CD4-positive, CD25-positive, alpha-beta regulatory T cell (primary cell): ENCODE measurements at regions not wholly inside any gene's neighbourhood (a gene's known extent, or its start where the extent isn't known, plus 50 kb on each side); places are given as distances from the start of the nearest gene placed in this dataset.

ENCODE experiments used
- ATAC-seq, 2 donors: fragments of 150-1000 bp; cut with Tn5 transposase; one replicate each; pipeline ENCODE4 v1.10.0; 2021; ENCODE audit warnings: low read depth in 2 of 2, moderate number of reproducible peaks in 2 of 2, moderate library complexity in 1 of 2
- DNase-seq, 3 donors: peaks; one replicate each; pipeline versions ENCODE4 v3.0.0 to v3.0.0-alpha.2; 2012 to 2022; ENCODE audit warnings: mixed read lengths in 1 of 3
- H3K27ac ChIP-seq: one replicate; pipeline ENCODE4 v1.7.0; 2013; ENCODE audit warnings: mild to moderate bottlenecking, low read length; ENCODE audit not compliant: insufficient read depth, poor library complexity, severe bottlenecking
- H3K27me3 ChIP-seq: one replicate; pipeline ENCODE4 v1.7.0; 2013; ENCODE audit warnings: low read length; ENCODE audit not compliant: control insufficient read depth, insufficient read depth
- H3K36me3 ChIP-seq: one replicate; pipeline ENCODE4 v1.7.0; 2013; ENCODE audit warnings: mild to moderate bottlenecking, low read length, moderate library complexity; ENCODE audit not compliant: control insufficient read depth, insufficient read depth
- H3K4me1 ChIP-seq: 2 replicates; pipeline ENCODE4 v1.7.0; 2013; ENCODE audit warnings: mild to moderate bottlenecking, low read length; ENCODE audit not compliant: insufficient read depth, control insufficient read depth, poor library complexity, severe bottlenecking
- H3K4me3 ChIP-seq: one replicate; pipeline ENCODE4 v1.7.0; 2013; ENCODE audit warnings: low read depth, mild to moderate bottlenecking, low read length, moderate library complexity
- H3K9me3 ChIP-seq, 2 experiments: 1 replicate in 1 of 2; 2 replicates in 1 of 2; pipeline ENCODE4 v1.7.0; 2013; ENCODE audit warnings: low read length in 2 of 2, mild to moderate bottlenecking in 1 of 2, moderate library complexity in 1 of 2; ENCODE audit not compliant: control insufficient read depth in 2 of 2
- H3K27ac Mint-ChIP-seq, 3 donors: one replicate each; pipeline ENCODE4 v1.8.0; 2020 to 2022; ENCODE audit warnings: mild to moderate bottlenecking in 3 of 3, mixed read lengths in 3 of 3, moderate library complexity in 2 of 3
- H3K27me3 Mint-ChIP-seq: one replicate; pipeline ENCODE4 v1.8.0; 2022; ENCODE audit warnings: mild to moderate bottlenecking, mixed read lengths
- H3K36me3 Mint-ChIP-seq: one replicate; pipeline ENCODE4 v1.8.0; 2020; ENCODE audit warnings: mixed read lengths
- H3K4me1 Mint-ChIP-seq, 4 donors: one replicate each; pipeline ENCODE4 v1.8.0; 2020 to 2022; ENCODE audit warnings: mixed read lengths in 4 of 4, mild to moderate bottlenecking in 1 of 4
- H3K4me3 Mint-ChIP-seq, 4 donors: one replicate each; pipeline ENCODE4 v1.8.0; 2020 to 2022; ENCODE audit warnings: mild to moderate bottlenecking in 4 of 4, mixed read lengths in 4 of 4, moderate library complexity in 3 of 4
- H3K9me3 Mint-ChIP-seq, 7 donors: one replicate each; pipeline ENCODE4 v1.8.0; 2020 to 2022; ENCODE audit warnings: mixed read lengths in 7 of 7, mild to moderate bottlenecking in 3 of 7, moderate library complexity in 2 of 7

DNA sequence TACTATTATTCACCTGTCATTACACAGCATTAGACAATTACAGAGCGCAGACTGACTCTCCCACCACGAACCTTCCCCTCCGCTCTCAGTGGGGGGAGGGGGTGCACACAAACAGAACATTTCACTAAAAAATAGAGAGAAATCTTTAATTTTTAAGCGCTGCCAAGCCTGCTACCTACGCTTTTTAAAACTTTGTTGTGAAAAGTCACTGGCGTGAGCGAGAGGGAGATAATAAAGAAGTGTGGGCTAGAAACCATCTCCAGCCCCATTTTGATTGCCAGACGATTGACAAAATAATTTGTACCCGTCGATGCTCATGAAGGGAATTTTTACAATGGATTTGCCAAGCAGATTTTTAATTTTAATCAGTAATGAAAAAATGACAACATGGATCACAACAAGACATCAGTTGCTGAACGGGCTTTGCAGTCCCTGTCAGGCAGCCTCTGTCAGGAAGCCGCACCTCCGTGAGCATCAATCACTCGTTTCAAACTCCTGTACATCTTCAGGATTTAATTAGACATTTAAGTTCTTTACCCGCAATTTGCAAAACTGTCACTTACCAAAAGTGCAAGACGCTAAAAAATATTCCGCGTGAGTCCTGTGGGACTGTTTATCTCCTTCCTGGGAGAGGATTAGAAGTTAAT is 209.1 kb downstream of the BCL11B start:
- H3K4me3 Mint-ChIP-seq, result no peak overlapping the region

DNA sequence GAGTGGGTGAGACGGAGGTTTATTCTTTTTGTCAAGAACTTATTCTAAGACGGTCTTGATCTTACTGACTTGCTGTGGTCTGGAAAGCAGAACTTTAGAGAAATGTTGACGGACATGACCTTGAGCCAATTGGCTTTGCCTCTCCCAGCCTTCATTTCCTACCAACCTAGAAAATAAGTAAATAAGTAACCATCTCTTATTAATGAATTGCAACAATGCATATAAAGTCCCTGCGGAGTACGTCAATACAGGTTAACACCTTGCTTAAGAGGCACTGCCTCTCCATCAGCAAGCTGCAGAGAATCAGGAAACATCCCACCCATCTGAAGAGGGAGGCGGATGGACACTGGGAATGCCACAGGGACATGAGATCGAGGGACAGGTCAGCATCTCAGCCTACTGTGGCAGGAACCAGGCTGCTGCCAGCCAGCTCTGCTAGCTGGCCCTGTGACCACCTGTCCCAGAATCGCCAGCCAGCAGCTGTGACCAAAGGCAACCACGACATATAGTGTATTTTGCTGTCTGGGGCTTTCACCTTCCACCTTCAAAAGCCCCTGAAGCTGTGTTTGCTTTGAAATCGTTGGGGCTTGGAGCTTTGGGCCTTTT is 208.3 kb downstream of the BCL11B start:
- DNase-seq (no peak), ATAC-seq (no peak)
- H3K36me3 ChIP-seq, result no peaks in the 10 kb centered on the region
- peak overlapping the region in 2 of 3 donors; percentile 20 to 53 for H3K27ac Mint-ChIP-seq
- H3K4me1 ChIP-seq, result no peaks in the 10 kb centered on the region
- H3K9me3 Mint-ChIP-seq, result peaks cover 0 to 2% (median 0%) of the 10 kb centered on the region in 7 donors
- H3K4me1 Mint-ChIP-seq, result no peaks in the 10 kb centered on the region
- H3K27me3 Mint-ChIP-seq, result no peaks in the 10 kb centered on the region
- H3K27me3 ChIP-seq, result no peaks in the 10 kb centered on the region
- H3K4me3 ChIP-seq, result no peak overlapping the region
- H3K9me3 ChIP-seq, result no peaks in the 10 kb centered on the region
- H3K4me3 Mint-ChIP-seq, result no peak overlapping the region
- no peak overlapping the region for H3K27ac ChIP-seq
- H3K36me3 Mint-ChIP-seq, result no peaks in the 10 kb centered on the region

More for the DNA sequence above, 209.1 kb downstream of the BCL11B start:
- Histone ChIP-seq H3K36me3 (no peaks in the 10 kb centered on the region), H3K9me3 (no peaks in the 10 kb centered on the region), H3K27ac (no peak overlapping the region), H3K4me3 (no peak overlapping the region), H3K4me1 (no peaks in the 10 kb centered on the region), H3K27me3 (no peaks in the 10 kb centered on the region)
- DNase-seq, result no peak
- Mint-ChIP-seq H3K27ac (no peak overlapping the region), H3K4me1 (no peaks in the 10 kb centered on the region), H3K9me3 (peaks cover 0 to 2% (median 0%) of the 10 kb centered on the region in 7 donors), H3K27me3 (no peaks in the 10 kb centered on the region), H3K36me3 (no peaks in the 10 kb centered on the region)
- ATAC-seq, result no peak

DNA sequence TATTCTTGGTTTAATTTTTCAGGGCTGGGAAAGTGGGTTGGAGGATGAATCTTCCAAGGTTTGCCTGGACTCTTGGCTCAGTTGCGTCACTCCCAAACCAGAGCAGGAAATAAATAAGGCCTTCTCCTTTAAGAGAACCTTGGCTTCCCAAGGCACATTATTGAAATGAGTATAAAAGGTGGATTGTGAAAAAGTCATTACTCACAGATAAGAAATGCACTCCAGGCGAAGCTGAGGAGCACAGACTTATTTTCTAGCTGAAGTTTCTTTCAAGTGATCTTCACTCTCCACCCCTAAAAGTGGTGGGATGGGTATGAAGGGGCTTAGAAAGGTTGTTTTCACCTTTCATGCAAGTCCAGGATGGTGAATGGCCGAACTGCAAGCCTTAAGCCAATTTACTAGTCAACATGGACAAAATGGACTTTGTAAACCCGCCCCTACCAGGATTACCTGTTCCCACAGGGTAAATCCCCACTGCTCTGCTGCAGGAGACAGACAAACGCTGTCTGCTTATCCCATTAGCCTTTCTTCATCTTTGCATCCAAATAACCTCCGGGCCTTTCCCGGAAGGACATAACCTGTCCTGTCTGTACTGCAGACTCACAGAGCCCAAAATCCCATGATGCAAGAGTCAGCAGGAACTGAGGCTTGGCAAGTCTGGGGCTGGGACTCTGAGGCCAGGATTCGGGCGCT is 207.6 kb downstream of the BCL11B start:
- peaks cover 0 to 2% (median 0%) of the 10 kb centered on the region in 7 donors for H3K9me3 Mint-ChIP-seq
- H3K4me3 Mint-ChIP-seq, result no peak overlapping the region
- H3K27ac Mint-ChIP-seq, result peak overlapping the region in 2 of 3 donors; percentile 20 to 53

DNA sequence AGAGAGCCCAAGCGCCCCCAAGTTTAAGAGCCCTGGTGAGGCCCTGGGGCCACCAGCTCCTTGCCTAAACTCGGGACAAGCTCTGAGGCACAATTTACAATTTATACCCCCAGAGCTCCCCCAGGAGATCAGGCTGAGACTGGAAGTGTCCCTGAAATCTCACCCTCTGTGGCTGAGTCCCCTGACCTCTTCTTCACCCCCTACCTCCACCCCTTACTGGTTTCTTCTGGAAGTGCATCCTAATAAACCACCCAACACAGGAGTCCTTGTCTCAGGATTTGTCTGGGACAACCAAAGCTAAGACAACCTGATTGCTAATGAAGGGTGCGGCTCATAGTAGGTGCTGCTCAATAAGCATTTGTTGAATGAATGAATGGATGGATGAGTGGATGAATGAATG is 206.4 kb downstream of the BCL11B start:
- ATAC-seq (no peak), DNase-seq (no peak)
- no peaks in the 10 kb centered on the region for H3K36me3 ChIP-seq
- no peaks in the 10 kb centered on the region for H3K27me3 ChIP-seq
- Mint-ChIP-seq H3K4me3 (no peak overlapping the region), H3K36me3 (no peaks in the 10 kb centered on the region), H3K9me3 (peaks cover 0 to 2% (median 0%) of the 10 kb centered on the region in 7 donors), H3K4me1 (no peaks in the 10 kb centered on the region), H3K27ac (no peak overlapping the region), H3K27me3 (no peaks in the 10 kb centered on the region)
- no peak overlapping the region for H3K27ac ChIP-seq
- H3K4me1 ChIP-seq, result no peaks in the 10 kb centered on the region
- H3K4me3 ChIP-seq, result no peak overlapping the region
- no peaks in the 10 kb centered on the region for H3K9me3 ChIP-seq

More for the DNA sequence above, 207.6 kb downstream of the BCL11B start:
- Histone ChIP-seq H3K4me1 (no peaks in the 10 kb centered on the region), H3K27ac (no peak overlapping the region), H3K4me3 (no peak overlapping the region), H3K36me3 (no peaks in the 10 kb centered on the region), H3K27me3 (no peaks in the 10 kb centered on the region), H3K9me3 (no peaks in the 10 kb centered on the region)
- Mint-ChIP-seq H3K36me3 (no peaks in the 10 kb centered on the region), H3K27me3 (no peaks in the 10 kb centered on the region), H3K4me1 (no peaks in the 10 kb centered on the region)
- DNase-seq (no peak), ATAC-seq (no peak)

DNA sequence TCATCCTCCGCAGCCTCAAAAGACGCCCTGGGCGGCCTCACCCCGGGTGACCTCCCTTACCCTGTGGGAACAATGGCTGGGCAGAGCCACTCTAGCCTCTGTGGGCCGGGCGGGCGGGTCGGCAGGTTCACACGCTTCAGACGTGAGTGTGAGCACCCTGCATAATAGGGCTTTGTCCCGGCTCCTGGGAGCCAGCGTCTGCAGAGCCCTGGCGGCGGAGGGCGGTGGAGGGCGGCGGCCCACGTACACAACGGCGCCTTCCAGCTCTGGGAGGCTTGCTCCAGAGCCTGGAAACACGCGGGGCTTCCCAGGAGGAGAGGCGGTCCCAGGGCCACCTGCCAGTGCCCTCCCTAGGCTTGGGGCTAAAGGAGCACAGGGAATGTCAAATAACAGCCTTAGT is 205.6 kb downstream of the BCL11B start:
- Mint-ChIP-seq H3K4me1 (no peaks in the 10 kb centered on the region), H3K27me3 (no peaks in the 10 kb centered on the region), H3K9me3 (peaks cover 0 to 2% (median 0%) of the 10 kb centered on the region in 7 donors), H3K27ac (no peak overlapping the region), H3K36me3 (peaks cover 7% of the 10 kb centered on the region), H3K4me3 (no peak overlapping the region)
- Histone ChIP-seq H3K4me3 (no peak overlapping the region), H3K27ac (no peak overlapping the region), H3K27me3 (no peaks in the 10 kb centered on the region), H3K36me3 (no peaks in the 10 kb centered on the region), H3K4me1 (no peaks in the 10 kb centered on the region), H3K9me3 (no peaks in the 10 kb centered on the region)
- DNase-seq, result no peak
- no peak for ATAC-seq

DNA sequence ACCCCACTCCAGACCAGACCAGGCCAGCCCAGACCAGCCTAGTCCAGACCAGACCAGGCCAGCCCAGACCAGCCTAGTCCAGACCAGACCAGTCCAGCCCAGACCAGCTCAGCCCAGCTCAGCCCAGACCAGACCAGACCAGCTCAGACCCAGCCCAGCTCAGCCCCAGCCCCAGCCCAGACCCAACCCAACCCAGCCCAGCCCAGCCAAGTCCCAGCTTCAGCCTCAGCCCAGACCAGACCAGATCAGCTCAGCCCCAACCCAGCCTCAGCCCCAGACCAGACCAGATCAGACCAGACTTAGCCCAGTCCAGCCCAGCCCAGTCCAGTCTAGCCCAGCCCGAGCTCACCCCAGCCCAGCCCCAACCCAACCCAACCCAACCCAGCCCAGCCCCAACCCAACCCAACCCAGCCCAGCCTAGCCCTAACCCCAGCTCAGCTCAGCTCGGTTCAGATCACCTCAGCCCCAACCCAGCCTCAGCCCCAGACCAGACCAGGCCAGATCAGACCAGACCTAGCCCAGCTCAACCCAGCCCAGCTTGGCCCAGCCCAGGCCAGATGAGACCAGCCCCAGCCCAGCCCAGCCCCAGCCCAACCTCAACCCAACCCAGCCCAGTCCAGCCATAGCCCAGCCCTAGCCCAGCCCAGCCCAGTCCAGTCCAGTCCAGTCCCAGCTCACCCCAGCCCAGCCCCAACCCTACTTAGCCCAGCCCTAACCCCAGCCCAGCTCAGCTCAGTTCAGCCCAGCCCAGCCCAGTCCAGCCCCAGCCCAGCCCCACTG is 204.7 kb downstream of the BCL11B start:
- Mint-ChIP-seq H3K4me1 (no peaks in the 10 kb centered on the region), H3K4me3 (no peak overlapping the region), H3K9me3 (peaks cover 0 to 2% (median 0%) of the 10 kb centered on the region in 7 donors), H3K36me3 (peaks cover 8% of the 10 kb centered on the region), H3K27ac (no peak overlapping the region), H3K27me3 (no peaks in the 10 kb centered on the region)
- DNase-seq, result no peak
- Histone ChIP-seq H3K36me3 (no peaks in the 10 kb centered on the region), H3K4me1 (no peaks in the 10 kb centered on the region), H3K27me3 (no peaks in the 10 kb centered on the region), H3K27ac (no peak overlapping the region), H3K9me3 (no peaks in the 10 kb centered on the region), H3K4me3 (no peak overlapping the region)
- no peak for ATAC-seq

DNA sequence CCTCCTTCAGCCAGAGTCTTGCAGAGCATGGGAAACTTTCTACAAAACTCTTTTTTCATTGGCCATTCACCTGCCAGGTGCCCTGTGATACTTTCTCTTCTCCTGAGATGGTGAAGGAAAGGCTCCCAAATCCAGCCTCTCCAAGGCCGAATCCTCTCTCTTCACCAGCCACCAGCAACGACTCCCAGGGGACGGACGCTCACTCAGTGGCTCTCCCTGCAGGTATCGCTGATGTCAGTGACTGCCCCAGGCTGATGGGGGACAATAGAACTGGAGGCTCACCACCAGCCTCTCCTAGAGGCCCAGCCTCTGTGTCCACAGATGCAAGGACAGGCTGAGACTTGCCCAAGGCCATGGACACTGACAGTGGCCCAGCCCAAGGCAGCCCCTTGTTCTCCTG is 204.1 kb downstream of the BCL11B start:
- Mint-ChIP-seq H3K27me3 (no peaks in the 10 kb centered on the region), H3K27ac (no peak overlapping the region), H3K4me3 (no peak overlapping the region), H3K4me1 (no peaks in the 10 kb centered on the region), H3K36me3 (peaks cover 8% of the 10 kb centered on the region), H3K9me3 (peaks cover 0 to 2% (median 0%) of the 10 kb centered on the region in 7 donors)
- Histone ChIP-seq H3K27me3 (no peaks in the 10 kb centered on the region), H3K9me3 (no peaks in the 10 kb centered on the region), H3K4me1 (no peaks in the 10 kb centered on the region), H3K36me3 (no peaks in the 10 kb centered on the region), H3K4me3 (no peak overlapping the region), H3K27ac (no peak overlapping the region)
- DNase-seq (no peak), ATAC-seq (no peak)
